ENCODE measurements at regions not wholly inside any gene's neighbourhood (a gene's known extent, or its start where the extent isn't known, plus 50 kb on each side); places are given as distances from the start of the nearest gene placed in this dataset.

DNA sequence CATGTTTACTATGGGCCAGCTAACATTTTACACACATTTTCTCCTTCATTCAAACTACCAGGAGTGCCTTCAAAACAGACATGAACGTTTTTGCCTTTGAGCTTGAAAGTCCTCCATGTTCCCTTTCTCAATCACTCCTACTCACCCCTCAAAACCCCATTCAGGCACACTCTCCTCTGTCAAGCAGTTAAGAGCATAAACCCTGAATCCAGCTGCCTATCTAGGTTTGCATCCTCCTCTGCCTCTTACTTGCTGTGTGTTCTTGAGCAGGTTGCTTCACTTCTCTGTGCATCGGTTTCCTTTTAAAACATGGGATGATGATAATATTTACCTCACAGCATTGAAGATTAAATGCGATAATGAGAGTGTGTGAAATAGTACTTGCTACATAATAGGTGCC is 215.3 kb downstream of the HAPSTR1 start:
- DNase-seq = no peak

DNA sequence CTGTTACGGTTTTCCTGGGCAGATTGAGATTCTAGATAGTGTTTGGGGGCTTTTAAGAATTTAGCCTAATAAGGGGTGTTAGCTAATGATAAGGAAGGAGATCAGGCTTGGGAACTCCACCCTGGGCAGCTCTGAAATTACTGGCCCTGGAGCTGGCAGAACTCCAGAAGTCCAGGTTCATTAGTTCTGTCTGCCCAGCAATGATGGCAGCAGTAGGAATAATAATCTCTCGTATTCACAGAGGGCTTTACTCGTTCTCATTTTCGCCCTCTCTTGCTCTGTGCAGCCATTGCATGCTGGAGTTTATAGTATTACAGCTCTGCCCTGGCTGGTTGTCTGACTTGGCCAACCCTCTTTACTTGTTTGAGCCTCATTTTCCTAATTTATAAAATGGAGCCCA is 216.0 kb downstream of the HAPSTR1 start:
- no peak for DNase-seq

DNA sequence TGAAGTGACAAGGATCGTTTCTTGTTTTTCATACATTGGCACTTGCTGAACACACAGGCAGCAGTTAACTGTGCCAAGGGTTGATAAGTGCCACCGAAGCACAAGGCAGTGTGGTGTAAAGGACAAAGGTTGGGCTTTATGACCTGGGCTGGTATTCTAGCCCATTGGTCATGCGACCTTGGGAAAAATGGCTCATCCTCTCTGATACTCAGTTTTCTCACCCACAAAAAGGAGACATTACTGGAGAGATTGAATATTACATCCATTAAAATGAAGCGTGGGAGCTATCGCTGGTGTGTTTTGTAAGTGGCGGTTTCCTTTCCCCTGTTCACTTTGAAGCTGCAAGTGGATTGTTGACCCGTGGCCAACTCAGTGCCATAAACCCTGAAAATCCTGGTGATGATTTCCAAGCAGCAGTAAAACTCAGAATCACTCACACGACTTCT is 216.9 kb downstream of the HAPSTR1 start:
- no peak for DNase-seq

DNA sequence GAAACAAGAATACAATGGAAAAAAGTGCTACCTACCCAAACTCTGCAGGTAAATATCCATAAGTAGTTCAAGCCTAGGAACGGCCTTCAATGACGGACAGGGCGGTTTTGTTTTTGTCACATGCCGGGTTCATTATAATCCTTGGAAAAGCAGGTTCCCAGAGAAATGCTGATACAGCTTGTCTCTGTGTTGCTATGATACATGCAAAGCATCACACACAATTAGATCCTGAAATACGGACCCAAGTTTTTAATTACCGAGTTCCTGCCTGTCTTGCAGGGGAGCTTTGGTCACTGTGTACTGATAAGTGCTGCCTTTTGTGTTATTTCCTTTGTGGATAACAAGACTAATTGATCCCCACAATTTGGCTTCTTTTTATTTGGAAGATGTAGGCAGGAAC is 217.4 kb downstream of the HAPSTR1 start:
- no peak for DNase-seq

DNA sequence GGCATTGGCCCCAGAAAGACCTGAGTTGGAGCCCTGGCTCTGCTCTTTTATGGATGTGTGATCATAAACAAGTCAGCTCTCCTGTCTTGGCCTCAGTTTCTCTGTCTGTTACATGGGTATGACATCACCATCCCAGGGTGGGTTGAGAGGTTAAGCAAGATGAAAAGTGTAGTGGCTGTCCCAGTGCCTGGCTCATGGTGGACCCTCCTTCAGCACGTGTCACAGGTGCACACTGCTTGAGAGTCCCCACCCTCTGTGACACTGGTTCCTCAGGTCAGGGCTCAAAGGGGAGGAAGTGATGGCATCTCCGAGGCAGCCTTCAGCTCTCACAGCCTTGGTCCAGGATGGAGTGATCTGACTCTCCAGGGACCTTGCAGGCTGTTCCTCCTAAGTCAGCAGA is 218.4 kb downstream of the HAPSTR1 start:
- no peak for DNase-seq

DNA sequence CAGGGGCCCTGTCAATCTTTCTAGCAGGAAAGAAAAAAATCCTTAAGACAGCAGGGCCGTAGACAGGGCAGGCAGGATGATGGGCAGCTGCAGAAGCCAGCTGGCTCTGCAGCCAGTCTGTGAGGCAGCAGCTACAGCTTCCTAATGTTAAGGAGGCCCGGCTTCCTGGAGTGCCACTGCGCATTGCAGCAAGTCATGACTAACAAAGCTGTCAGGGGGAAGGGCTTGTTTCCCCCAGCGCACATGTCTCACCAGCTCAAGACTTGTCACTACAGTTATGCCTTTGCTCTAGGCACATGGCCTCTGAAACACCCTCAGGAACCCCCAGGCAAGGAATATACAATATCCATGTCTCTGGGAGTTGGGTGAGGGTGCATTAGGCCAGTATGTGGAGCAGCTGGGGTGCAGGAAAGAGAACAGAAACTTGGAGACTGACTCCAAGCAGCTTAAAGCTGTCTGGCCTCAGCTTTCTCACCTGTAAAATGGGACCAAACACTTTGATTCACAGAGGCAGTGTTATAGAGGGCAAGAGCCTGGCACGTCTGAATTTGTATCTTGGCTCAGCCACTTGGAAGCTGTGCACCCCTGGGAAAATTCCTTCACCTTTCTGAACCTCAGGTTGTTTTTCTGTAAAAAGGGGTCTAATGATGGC is 220.0 kb downstream of the HAPSTR1 start:
- DNase-seq = peak in 3 of 14 donors; percentile 2 to 55 (median 7)

DNA sequence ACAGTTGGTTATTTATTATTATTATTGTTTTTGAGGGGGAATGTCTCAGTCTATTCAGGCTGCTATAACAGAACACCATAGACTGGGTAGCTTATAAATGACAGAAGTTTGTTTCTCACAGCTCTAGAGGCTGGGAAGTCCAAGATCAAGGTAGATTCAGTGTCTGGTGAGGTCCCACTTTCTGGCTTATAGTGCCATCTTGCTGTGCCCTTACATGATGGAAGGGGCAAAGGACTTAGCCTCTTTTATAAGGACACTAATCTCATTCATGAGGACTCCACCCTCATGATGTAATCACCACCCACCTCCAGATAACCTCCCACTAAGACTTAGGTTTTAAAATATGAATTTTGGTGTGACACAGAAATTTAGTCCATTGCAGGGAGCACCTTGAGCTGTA is 224.6 kb downstream of the HAPSTR1 start:
- DNase-seq = no peak

DNA sequence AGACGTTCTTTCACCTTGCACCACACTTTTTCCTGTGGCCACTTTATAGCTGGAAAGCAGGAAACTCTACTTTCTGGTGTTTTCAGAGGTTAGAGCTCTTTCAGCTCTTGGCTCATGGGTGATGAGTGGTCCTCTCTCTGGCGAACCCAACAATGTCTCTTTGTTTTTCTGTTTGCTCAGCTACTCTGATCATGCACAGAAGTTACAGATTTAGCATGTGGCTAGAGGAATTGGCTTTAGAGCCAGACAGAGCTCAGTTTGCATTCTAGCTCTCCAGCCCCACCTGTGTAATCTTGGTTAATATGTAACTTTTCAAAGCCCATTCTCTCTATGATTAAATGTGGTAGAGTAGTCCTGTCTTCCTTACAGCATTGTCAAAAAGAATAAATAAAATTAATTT is 225.2 kb downstream of the HAPSTR1 start:
- no peak for DNase-seq

DNA sequence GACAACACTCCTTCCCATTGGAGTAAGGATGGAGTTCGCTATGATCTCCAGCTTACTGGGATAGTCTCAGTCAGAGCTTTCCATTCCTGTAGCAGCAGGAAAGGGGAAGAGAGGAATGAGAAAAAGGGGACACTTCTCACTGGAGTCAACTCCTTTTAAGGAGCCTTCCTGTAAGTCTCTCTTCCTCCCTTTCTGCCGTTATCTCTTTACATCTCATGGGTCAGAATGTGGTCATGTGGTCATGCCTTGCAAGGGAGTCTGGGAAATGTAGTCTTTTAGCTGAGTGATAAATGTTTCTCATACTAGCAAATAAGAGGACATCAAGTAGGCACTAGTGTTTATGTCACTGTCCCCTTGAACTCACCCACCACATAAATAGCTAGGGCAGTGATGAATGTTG is 227.3 kb downstream of the HAPSTR1 start:
- DNase-seq = no peak

DNA sequence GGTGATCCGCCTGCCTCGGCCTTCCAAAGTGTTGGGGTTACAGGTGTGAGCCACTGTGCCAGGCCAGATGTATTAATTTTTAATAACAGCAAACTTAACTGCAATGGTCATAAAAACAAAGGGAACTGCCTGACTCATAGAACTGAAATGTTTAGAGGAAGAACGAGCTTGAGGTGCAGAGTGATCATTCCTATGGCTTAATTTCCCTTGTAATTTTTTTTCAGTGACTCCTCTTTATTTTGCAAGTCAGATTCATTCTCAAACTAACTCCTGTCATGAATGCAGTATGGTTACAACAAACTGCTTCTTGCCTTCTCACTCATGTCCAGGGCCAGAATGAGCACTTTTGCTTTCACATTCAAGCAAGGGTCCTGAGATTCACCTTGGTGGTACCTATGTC is 231.3 kb downstream of the HAPSTR1 start:
- no peak for DNase-seq

DNA sequence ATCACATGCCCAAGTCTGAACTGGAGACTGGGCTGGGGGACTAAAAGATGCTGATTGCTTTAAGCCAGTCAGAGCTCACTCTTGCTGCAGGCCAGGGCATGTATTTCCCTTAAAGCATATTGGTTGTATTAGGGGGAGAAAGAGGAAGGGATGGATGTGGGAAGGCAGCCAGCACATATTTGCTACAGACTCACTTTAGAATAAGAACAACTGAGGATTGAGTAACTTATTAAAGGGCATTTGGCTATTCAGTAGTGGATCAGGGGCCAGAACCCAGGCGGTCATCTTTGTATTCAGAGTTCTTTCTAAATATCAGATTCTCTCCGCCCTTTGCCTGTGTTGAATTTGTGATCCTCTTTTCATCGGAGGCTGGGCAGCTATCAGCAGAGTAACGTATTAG is 231.7 kb downstream of the HAPSTR1 start:
- DNase-seq = no peak

DNA sequence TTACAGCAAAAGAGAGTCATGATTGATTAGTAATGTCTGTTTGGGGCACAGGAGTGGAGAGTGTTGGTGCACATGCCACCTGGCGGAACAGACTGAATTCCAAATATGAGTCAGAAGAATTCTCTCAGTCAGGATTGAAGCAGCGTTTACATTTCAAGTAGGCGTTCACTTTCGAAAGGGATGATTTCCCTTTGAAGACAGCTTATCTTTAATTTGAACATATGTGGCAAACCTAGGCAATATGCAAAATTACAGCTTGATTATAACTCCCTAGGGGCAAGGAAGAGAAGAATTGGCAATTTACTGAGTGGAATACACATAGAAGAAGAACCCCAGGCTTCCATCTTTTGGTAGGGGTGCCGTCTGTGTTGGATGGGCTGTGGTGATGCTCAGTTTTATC is 235.8 kb downstream of the HAPSTR1 start:
- DNase-seq = no peak

DNA sequence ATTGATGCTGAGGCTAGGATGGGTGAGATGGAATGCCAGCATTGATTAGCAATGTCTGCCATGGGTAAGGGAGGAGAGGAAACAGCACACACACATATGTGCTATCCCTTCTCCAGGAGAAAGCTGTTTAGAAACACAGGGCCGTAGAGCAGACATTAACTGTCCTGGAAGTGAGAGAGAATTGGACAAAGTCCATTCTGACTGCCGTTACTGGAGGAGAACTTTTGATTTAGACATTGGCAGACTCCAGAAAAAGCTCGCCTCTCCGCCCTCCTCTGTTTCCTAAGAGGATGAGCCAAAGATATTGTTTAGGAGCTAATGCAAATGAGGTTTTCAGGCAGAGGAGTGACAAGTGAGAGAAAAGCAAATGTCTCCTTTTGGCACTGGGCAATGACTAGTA is 237.0 kb downstream of the HAPSTR1 start:
- no peak for DNase-seq

DNA sequence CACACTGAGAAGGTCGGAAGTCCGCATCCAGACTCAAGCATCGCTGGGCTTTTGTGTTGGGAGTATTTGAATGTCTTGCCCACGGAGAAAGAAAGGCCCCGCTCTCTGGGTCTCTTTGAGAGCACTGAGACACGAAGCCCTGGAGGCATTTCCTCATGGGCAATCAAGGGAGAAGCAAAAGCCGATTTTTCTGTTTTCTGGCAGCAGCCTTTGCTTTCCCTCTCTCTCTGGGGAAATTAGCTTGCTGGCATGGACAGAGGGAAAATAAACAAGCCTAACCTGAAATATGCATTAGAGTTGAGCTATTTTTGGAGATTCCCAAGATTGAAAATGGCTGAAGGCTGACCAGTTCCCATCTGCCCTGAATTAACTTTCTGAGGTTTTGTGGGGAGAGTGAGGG is 238.7 kb downstream of the HAPSTR1 start:
- DNase-seq = no peak

DNA sequence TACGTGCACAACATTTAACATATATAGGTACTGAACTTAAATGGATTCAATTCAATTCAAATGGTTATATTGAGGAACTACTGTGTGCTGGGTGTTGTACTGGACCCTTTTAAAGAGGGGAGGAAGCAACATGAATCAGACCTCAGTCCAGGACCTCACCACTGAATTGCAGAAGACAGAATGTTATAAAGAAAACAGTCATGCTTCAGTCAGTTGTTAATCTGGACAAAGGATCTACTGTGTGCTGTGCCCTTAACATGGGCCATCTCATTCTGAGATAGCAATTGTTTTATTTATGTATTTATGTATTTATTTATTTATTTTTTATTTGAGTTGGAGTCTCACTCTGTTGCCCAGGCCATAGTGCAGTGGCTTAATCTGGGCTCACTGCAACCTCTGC is 240.1 kb downstream of the HAPSTR1 start:
- no peak for DNase-seq

DNA sequence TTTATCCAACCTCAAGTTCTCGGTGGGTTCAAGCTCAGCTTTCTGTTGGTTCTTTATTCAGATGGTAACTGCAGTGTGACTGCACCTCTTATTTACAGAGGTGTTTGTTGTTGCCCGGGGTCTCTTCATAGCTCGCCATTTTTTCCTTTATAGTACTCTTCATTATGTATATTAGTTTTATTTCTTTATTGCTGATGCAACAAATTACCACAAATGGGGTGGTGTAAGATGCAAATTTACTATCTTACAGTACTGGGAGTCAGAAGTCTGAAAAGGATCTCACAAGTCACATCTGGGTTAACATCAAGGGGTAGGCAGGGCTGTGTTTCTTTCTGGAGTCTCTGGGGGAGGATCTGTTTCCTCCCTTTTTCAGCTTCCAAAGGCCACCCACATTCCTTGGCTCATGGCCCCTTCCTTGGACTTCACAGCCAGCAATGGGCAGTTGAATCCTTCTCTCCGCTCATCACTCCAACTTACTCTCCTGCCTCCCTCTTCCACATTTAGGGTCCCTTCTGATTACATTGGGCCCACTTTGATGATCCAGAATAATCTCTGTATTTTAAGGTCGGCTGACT is 241.2 kb downstream of the HAPSTR1 start:
- DNase-seq = no peak

DNA sequence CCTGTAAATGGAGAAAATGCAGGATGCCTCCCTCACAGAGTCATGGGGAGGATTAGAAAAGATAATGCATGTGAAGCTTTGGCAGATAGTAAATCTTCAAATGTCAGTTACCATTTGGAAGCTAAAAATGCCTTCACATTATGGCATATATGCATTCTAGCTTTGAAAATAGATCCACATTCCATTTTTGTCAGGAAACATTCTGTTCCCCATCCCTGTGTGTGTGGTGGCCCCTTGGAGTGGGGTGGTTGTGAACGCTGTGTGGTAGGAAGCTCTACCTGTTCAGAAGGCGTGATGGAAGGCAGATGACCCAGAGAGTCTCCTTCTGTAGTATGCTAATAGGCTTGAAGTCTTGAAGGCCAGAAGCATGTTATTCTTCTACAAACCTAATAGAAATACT is 242.0 kb downstream of the HAPSTR1 start:
- no peak for DNase-seq

DNA sequence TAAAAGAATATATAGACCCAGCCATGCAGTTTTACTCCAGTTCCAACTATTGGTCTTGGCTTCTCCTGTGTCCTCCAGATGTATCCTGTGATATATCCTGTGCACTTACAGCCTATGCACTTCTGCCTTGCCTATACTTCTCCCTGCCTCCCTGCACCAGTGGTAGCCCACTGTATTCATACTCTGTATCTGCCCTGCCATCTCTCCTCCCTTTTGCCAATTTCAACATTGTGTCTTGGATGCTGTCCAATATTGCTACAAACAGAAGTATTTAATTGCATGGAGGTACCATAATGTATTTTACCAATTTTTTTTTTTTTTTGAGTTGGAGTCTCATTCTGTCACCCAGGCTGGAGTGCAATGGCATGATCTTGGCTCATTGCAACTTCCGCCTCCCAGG is 242.7 kb downstream of the HAPSTR1 start:
- DNase-seq = no peak

DNA sequence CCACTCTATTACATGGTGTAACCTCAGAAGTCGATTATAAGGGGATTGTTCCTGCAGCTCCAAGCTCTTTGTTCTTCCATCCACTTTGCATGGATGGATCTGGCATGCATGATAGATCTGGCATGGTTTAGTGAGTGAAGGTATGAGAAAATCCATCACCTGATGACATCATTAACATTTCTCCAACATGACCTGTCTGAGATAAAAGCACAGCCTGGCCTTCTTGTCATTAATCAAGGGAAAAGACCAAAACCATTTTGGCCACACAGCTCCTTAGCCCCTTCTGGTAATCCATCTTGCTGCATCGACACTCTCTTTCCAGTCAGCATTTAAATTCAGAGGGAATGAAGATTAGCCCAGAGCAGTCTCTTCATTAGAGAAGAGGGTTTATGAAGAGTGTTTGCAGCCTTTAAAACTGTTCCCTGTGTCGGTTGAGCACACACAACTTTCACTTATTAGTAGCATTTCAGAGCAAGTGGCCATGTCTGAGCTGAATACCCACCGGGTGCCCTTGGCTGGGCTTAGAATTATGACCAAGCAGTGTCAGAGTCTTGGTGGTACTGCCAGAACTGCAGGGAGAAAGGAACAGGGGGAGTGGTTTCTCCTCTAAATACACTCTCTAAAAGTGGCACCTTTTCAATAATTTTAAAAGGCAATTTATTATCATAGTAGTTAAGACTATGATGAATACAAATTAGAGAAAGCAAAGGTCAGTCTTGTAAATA is 246.0 kb downstream of the HAPSTR1 start:
- DNase-seq = peak in 1 of 14 donors; percentile 16

DNA sequence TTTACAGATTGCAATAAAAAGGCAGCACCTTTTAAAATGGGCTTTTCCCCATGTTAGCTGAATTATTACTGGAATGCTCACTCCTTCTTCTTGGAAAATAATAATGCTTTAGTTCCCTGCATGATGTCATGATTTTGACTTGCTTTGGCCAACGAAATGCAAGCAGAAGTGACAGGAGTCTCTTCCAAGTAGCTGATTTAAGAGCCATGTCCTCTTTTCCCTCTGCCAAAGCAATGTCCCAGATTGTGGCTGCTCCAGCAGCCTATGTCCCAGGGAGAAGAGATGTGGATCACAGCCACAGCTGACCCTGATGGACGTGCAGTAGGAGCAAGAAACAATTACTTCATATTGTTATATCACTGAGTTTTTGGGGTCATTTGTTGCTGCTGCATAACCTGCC is 246.6 kb downstream of the HAPSTR1 start:
- peak in 1 of 14 donors; percentile 18 for DNase-seq

DNA sequence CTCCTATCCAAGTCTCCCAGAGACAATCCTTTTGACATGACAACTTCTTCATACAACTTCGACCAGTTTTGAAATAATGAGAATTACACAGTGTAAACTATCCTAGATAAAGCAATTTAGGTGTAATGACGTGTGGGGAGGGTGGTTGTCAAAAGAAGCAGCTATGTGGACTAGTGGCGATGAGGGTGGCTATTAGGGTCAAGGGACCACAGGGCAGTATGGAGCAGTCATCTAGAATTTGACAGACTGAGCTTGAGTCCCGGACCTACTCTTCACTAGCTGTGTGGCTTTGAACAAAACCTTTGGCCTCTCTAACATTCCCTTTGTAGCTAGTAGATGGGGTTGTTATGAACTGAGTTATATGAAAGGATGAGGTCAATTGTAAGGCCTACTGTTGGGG is 247.1 kb downstream of the HAPSTR1 start:
- DNase-seq = no peak

DNA sequence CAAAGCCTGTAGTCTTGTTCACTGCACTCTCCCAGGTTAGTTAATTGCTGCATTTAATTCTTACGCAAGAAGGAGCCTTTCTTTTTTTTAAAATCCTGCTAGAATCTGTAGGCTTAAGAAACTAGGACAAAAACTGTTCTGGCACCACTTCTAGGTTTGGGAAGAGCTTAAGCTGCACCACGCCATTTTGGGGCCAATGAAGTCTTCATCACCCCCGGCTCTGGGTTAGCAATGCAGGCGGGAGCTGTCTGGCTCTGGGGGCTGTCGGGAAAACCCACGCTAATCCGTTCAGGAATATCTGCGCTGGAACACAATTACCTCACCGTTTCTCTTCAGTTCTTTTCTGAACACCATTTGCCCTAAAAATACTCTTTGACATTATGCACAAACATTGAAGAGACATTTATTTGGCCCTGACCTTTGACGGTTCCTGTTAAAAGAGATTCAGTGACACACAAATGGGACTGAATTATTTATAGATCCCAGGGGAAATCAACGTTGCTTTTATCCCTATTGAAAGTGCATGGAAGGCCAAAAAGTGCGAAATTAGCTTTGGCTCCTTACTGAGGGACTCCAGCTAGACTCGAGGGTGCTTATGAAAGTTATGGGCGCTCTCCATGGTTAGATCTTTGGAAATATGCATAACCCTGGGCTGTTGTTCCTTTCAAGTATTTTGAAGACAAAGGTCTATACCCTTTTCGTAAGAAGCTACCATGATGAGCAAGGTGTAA is 249.2 kb downstream of the HAPSTR1 start:
- DNase-seq = peak in 1 of 14 donors; percentile 27

DNA sequence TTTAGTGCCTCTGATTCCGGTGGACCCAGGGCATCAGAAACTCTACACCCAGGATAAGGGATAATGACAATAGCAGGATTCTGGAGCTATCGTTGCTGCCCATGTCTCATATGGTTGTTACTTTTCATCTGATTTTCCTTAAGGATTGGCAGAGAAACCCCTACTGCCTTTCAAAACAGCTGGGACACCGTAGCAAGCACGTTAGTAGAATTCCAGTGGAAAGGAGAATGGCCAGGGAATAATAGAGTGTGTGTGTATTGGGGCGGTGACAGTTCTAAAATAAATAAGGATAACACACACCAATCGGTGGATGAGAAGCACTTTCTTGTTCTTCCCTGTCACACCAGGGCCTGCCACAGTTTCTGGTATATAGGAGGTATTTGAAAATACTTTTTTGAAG is 251.8 kb downstream of the HAPSTR1 start:
- DNase-seq = no peak

Data from C1 segment of cervical spinal cord (tissue), 14 donors.